Globus pallidus (tissue), 1 donor: ENCODE measurements at regions not wholly inside any gene's neighbourhood (a gene's known extent, or its start where the extent isn't known, plus 50 kb on each side); places are given as distances from the start of the nearest gene placed in this dataset.

Source experiments
- DNase-seq: peaks from one replicate; pipeline ENCODE4 v3.0.0-alpha.2; 2015; ENCODE audit warnings: low spot score

DNA sequence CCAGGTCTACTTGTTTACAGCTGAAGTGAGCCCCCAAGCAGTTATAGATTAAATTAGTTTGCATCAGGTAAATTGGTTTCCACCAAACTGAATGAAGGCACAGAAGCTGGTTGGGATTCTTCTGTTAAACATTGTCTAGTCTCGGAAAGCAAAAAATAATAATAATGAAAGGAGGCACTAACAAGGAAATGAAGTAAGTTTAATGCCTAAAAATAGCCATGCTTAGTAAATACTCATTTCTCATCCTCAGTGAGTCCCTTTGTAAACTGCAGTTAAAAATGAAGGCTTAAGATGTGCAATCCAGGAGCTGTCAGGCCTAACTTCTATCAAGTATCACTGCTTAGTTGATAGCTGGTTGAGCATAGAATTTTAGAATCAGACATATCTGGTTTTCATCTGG, 113.5 kb downstream of the BTG1 start:
- no peak for DNase-seq

DNA sequence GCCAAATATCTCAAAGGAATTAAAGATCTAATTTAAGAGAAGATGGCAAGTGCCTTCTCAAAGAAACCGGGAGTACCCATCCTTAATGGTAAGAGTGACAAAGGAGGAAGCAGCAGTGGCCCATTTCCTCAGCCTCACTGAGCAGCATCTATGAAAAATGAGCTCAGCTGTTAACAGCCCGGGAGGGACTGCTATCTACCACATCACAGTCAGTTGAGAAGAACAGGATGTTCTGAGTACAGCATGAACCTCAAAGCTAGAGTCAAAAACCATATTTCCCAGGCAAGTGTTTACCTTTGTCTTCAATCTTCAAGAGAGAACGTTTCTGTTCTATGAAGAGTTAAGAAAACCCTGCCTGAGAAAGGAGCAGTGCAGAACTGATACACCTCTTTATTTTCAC, 115.0 kb downstream of the BTG1 start:
- DNase-seq = no peak

DNA sequence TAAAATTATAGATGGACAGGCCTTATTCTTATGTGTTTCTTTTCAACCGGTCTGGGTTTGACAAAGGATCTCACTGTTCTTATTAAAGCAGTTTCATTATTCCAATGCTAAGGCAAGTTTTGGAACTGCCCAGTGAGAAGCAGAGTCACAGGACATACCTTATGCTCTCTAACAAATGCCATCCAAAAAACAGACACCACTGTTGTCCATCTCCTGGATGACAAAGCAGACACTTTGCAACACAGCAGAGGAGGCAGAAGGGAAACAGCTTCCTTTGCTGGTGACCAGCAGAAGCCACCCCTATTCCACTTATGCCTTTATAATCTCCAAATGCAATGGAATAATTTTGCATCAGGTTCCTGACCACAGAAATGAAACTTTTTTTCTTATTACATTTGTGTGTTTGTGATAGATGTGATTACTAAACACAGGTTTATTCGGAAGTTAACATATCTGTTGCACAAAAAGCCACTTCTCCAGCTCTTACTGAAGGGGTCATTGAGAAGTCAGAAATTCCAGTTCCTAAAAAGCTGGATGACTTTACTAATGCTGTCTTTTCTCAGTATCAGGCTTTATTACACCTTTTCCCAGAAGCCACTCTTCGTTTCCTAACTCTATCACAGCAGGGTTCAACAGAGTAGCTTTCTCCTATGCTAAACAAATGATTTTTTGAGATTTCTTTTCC, 115.6 kb downstream of the BTG1 start:
- DNase-seq = no peak

DNA sequence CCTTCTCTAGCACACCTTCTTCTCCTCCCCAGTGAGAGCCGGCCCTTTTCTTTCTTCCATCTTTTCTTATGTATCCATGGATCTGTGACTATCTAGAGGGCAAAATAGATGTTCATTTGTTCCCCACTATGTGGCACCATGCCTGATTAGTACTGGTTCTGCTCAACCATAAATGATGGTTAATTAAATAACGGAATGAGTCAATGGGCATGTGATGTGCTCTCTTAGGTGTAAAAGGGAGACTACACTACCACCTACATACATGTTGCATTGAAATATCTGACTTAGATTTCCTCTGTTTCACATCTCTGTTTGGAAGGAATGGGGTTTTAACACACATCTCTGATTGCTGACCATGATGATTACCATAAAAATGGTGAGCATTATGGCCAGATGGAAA, 116.5 kb downstream of the BTG1 start:
- no peak for DNase-seq

DNA sequence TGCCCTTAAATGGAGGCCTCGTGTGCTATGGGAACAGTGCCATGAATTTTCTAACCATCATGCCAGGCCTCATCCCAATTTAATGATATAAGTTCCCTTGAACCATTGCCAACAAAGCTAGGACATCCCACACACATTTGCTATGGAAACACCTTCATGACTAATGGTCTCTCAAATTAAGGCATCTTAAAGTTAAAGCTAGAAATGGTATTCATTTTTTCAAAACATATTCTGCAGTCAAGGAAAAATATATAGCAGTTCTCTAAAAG, 117.3 kb downstream of the BTG1 start:
- DNase-seq = no peak

DNA sequence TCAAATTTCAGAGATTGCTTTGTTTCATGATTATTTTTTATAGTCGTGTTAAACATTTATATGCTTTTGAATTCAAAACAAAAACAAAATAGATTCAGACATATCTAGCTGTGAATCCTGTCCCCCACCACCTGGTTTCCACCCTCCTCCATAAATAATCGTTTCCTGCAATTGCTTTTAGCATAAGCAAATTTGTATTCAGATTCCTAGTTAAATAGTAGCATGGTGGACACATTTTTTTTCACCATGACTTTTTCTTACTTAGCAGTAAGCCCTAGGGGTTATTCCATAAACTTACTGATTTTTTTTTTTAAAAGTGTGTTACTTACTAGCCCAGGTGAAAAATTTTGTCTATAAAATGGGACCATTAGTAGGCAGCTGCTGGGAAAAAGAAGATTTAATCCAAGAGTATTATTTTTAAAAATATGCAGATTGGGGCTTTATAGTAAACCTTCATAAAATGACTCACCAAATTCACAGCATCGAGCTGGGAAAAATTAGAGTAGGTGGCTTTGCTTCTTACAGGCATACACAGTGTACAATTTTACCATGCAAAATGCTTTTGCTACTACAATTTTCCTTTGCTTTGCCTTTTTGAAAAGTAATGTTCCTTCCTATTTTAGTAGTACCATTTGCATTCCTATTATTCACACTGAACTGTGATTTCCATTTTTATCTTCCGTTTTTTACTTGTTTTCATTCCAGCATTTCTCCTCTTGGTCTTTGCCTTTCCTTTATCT, 117.8 kb downstream of the BTG1 start:
- DNase-seq = no peak

DNA sequence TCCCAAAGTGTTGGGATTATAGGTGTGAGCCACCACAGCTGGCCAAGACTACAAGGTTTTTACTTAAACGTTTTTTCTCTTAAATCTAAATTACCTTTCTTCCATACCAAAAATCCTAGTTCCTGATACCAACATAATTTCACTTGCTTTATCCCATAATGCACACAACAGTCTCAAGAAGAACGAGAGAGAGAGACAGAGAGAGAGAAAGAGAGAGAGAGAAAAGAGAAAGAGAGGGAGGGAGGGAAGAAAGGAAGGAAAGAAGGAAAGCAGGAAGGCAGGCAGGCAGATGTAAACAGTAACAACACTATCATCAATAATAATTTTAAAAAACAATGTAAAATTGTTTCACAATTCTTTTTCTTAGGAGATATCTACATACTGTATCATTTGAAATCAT, 118.4 kb downstream of the BTG1 start:
- DNase-seq = no peak

DNA sequence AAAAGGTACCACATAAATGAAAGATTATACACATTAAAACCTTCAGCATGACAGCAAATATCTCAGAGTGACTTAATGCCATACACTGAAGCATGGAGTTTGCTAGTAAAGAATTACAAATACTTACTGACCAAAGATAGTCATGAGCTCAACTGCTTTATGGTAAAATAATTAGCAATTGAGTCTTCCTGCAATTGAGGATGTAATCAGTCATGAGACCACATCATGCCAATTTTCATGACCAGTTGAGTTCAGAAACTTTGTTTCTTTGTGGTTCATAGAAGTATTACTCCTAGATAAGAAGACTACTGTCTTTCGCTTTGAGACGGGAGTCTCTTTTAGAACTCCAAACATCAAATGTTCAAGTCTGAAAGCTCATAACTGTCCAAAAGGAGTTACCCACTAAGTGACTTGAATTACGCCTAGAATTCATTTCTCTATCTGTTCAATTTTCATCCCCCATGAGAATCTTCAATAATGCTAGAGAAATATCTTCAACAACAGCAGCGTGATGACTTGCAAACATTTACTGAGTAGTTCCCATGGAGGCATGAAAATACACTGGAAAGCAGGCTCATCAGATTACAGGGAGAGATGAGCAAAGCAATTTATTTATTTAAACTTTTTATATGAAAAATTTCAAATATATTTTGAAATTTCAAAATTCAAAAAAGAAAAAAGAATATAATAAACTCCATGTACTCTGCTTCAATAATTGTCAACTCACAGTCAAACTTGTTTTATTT, 120.0 kb downstream of the BTG1 start:
- DNase-seq = no peak

DNA sequence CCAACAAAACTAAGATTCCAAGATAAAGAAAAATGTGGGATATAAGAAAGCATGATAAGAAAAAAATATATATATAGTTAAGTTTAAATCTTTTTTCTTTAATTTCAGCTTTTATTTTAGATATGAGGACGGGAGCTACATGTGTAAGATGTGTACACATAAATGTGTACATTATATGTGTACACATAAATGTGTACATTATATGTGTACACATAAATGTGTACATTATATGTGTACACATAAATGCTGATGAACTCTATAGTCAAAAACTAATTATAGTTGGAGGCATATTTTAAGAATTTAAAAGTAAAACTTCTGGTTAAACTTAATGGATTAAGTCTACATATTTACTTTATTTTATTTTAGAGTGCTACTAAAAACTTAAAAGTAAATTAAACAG, 123.6 kb downstream of the BTG1 start:
- DNase-seq = no peak

DNA sequence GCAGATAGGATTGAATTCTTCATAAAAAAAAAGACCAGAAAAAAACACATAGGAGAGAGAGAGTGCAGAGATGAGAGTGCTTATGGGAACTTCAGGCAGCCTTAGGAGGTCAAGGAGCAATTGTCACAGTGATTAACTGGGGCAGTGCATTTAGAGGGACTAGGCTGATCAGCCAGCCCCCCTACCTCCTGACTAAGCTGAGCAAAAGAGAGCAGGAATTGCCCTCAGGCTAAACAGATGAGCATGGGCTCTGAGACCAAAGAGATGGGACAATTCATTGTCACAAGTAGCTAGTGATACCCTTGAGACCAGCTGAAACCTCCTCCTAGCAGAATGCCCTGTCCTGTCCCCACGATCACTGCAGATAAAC, 124.0 kb downstream of the BTG1 start:
- DNase-seq = no peak

DNA sequence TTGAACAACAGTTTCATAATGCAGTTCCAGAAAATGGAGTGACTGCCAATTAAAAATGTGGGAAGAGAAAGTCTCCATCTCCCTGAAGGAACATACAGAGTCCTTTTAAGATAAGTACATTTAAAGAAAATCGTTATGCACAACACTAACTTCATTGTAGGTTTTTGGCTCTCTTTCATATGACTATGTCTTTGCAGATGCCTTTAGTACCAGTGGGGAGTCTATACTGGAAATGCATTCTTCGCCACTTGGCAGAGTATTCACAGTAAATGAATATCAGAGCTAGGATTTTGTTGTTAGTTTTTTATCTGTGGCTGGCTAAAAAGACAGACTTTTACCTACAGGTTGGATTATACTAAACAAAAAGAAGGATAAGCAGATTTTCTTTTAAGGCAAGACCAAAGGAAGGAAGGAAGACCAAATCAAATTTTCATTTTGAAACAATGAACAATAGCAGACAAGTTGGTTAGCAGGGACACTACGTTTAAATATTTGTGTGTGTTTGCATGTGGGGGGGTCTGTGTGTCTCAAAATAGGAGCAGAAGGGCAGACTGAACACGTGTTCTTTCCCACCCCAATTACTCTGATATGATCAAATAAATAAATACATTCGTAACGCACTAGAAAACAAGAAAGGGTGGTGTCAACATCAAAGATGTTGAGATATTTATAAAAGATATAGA, 124.5 kb downstream of the BTG1 start:
- DNase-seq = no peak

DNA sequence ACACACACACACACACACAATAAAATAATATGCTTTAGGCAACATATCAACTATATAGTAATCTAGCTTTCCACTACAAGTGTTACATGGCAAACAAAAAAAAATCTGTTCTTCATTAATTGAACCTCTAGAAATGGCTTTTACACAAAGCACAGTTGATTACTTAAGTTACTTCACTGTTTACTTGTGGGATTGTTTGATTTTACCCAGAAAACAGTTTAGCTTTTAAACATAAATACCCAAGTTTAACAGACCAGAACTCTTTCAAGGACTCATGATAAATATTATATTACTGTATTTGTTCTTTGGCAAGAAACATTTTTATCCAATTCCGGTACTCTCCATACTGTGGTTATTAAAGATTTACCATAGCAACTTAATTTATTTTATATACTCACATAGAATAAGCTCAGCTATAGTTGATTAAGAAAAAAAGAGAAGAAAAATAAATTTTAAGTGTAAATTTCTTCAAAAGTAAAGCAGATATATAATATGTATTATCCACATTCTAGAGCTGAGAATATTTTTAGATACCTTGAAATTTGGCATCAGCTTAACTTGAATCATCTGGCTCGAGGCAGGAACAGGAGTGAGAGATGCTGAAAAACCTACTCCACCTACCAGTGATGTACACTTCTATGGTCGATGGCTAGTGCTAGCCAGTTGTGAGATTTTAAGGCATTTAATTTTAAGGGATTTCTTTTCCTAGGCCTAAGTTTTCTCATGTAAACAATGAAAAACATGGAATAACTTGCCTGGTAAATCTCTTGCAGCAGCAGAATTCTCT, 126.0 kb downstream of the BTG1 start:
- no peak for DNase-seq

DNA sequence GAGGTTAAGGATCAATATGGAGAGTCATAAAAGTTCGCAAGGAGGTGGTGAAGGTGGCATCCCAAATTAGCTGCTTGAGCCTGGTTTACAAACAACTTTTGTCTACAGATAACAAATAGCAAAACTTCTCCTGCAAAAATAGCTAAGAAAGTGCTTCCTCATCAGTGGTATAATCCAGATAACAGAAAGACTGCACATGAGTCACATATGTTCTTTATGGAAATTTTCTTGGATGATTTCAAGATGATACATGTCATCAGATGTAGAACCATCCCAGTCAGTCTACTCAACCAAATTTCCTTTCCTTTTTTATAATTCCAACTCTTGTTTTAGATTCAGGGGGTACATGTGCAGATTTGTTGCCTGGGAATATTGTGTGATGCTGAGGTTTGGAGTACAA, 133.0 kb downstream of the BTG1 start:
- no peak for DNase-seq

DNA sequence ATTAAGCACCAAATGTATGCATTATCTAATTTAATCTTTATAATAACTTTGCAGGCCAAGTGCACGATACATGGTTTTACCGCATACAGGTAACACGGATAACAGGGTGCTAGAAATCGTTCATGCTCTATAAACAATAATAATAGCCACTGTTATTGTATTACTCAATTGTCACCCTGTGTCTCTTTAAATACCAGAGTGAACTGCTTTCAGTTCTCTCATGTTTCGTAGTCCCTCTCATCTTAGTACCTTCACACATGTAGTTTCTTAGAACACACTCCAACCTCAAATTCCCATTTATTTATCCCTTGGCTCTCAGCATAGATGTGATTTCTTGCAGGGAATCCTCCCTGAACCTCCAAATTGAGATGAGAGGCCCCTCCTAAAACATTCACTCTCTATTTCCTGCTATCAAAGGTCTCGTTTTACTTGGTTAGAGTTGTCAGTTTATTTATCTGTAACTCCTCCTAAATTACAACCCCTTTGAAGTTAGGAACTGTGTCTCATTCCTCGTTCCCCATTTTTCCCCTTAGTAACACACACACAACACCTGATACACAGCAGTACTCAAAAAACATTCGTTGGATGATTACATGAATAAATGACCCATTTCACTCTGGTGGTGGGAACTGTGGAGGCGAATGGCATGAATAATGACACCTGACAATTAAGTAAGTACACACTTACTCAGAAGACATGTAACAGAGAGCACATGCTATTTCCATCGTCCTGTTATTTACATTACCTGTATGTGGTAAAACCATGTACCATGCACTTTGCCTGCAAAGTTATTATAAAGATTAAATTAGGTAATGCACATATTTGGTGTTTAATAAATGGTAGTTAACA, 134.6 kb downstream of the BTG1 start:
- DNase-seq = no peak

DNA sequence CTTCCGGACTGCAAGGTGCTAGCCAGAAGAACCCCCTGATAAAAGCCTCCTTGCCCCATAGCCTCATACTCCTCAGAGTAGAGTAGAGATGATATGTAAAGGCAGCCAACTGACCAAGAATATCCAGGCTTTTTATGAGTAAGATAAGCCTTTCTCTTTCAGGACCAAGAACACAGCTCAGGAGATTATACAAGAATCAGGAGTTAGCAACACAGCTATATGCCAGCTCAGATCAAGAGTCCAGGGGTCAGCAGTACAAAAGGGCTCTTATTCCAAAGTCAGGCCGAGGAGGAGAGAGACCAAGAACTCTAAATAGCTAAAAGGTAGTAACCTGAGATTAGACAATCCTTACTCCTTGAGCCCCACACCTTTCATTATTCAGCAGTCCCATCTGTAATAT, 135.3 kb downstream of the BTG1 start:
- no peak for DNase-seq

DNA sequence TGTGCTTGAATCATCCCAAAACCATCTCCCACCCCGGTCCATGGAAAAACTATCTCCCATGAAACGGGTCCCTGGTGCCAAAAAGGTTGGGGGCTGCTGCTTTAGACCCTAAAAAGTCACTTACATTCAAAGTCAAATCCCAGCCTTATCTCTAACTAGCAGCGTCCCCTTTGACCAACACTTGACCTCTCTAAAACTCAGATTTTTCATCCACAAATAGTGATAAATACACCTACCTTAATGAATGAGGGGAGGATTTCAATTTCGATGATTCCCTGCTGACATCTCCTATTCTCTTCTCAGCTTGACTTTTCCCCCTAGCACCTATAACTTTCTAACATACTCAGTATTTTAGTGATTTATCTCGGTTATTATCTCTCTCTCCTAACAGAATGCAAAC, 137.3 kb downstream of the BTG1 start:
- DNase-seq = no peak

DNA sequence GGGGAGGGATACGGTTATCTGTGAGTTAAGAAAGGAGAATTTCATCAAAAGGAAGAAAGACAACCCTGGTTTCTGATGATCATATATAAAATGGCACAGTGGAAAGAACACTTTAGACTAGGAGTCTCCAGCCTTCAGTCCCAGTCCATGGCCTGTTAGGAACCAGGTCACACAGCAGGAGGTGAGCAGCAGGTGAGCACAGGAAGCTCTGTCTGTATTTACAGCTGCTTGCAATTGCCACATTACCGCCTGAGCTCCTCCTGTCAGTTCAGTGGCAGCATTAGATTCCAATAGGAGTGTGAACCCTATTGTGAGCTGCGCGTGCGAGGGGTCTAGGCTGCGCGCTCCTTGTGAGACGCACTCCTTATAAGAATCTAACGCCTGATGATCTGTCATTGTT, 137.9 kb downstream of the BTG1 start:
- DNase-seq = no peak

DNA sequence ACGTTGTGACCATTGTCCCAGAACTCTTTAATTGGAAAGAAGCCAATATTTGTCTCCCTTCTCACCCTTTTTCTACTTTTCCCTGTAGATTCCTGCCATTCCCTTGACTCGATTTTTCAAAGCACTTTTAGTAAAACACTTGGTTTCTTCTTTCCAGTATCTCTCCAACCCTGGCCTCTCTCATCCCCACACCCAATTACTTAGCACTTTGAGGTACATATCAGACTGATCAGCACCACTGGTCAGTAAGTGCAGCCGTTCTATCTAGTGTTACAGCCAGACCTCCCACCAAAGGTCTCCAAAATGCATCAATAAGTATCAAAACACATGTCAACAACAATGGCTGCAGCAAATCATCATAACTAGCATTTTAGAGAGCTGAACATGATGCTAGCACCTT, 141.9 kb downstream of the BTG1 start:
- DNase-seq = no peak

DNA sequence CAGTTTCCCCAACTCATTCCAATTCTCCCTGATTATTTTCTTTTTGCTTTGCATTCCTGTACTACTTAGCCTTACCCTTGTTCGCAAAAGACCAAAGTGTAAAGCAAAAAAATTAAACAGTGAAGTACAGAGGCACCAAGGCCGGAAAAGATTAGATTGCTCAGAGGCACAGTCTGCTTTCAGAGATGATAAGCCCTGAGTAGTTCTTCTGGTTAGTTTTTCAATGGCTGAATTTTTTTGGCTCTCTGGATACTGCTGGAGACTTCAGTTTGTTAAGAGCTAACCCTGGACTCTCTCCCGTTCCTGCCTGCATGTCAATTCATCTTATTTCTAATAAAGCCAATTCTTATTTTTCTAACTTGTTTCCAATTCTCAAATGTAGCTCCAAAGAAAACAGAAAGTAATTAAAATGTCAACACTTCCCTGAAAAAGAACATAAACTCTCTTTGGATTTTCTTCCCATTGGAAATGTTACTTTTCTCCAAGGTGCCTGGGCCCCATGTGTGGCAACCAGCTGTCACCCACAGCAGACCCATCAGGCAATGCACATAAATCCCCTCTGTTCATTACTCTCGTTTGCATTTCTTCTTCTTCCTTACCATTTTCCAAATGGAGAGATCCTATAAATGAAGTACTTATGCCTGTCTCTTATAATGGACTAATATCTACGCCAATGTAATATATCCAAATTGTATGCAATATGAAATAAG, 142.8 kb downstream of the BTG1 start:
- no peak for DNase-seq

DNA sequence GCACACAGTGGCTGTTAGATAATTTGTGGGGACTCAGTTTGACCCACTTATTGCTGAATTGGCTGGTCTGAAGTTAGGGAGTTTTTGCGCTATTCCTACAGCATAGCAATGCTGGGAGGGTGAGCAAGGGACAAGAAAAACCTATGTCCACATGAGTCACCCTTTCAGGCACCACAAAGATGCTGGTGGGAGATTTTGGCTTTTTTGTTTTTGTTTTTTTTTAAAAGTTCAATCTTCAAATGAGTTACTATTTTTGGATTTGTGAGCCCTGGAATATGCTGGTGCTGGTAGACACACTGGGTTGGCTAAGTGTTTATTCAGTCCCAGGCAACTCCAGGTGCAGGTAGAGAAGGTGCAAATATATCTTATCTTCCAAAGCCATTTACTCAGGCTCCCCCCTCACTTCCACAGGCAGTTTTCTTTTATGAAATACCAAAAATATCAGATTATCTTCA, 143.4 kb downstream of the BTG1 start:
- DNase-seq = no peak

DNA sequence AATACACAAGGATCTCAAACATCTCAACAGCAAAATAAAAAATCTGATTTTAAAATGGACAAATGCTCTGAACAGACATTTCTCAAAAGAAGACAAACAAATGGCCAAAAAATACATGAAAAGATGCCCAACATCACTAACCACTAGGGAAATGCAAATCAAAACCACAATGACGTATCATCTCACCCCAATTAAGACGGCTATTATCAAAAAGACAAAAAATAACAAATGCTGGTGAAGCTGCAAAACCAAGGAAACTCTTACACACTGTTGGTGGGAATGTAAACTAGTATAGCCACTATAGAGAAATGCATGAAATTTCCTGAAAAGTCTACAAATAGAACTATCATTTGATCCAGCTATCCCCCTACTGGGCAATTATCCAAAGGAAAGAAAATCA, 145.0 kb downstream of the BTG1 start:
- no peak for DNase-seq
